ENCODE measurements at regions not wholly inside any gene's neighbourhood (a gene's known extent, or its start where the extent isn't known, plus 50 kb on each side); places are given as distances from the start of the nearest gene placed in this dataset.
"Not testable (repeated sequence)": the region's sequence is repeated elsewhere in the genome, so short reads cannot be mapped to it uniquely, and the experiment has no call there.

GRCh38 chr13:74597526-74597925 lies 463.3 kb upstream of the KLF12 start:
- DNase-seq (ENCODE audit: low spot score) = no peak
- no peak for FAIRE-seq

DNA sequence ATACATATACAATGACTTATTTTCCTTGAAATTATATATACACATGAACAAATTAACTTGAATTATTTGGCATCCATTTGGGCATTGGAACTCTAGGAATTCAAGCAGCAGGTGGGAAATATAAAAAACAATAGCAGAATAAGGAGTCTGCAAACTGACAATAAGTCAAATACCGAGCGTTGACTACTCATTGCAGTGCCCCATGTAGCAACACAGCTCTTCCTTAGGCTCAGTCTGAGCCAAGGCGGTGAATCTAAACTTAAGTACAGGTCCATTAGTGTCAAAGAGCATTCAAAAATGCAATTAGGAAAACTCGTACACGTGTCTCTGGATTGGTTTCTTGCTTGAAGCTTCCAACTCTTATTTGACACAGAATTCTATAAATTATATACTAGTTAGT lies 462.5 kb upstream of the KLF12 start:
- FAIRE-seq (no peak), DNase-seq (ENCODE audit: low spot score) (no peak)

- no peak for DNase-seq (ENCODE audit: low spot score)
These were observed 459.5 kb upstream of the KLF12 start for GRCh38 chr13:74593688-74594087.

DNA sequence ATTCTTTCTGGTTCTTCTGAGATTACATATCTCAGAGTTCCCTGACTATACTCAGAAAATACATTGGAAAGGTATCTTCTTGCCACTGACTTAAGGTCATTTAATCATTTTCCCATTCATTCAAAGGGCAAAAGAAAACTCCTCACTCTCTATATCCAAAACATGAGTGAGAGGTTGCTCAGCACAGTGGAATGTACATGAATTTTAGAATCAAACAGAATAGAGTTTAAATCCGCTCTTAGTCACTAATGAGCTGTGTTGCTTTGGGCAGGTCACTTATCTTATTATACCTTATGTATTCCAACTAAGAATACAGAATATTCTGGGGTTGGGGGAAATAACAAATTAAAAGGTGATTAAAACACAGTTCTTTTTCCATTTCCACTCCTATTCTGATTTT lies 452.6 kb upstream of the KLF12 start:
- DNase-seq (ENCODE audit: low spot score) (no peak), FAIRE-seq (no peak)

More at GRCh38 chr13:74593688-74594087, 459.5 kb upstream of the KLF12 start:
- no peak for FAIRE-seq

DNA sequence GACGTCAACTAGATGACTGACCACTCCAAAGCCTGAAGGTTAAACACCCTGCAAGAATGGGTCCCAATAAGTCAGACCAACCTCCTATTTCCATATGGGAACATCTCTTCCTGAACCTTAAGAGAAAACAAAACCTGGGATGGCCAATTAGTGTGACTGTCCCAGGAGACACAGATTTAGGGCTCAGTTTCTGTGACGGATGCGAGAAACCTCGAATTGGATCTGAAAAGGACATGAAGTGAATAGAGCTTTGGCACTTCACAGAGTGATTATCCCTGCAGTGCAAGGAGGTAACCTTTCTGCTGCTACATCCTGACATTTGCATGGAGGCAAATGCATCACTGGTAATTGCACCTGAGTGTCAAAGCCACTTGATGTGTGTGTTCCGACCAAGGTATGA lies 442.2 kb upstream of the KLF12 start:
- FAIRE-seq (no peak), DNase-seq (ENCODE audit: low spot score) (no peak)

DNA sequence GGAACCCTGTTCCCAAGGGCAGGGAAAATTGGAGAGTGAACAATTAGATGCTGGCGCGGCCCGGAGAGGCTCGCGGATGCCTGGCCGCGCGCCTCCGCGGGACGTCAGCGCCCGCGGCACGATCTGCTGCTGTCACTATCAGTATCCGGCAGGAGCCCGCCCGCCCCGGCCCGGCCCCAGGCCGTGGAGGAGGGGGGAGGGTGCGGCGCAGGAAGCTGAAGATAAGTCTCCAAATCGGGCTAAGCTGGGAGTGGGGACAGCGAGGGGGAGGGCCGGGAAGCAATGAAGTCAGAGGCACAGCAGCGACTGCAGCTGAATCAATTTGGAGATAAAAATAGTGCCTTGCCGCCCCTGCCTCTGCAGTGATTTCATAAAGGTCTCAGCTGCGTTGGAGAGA lies 441.5 kb upstream of the KLF12 start:
- FAIRE-seq = no peak
- peak; percentile 62 for DNase-seq (ENCODE audit: low spot score)

GRCh38 chr13:74574964-74575728 lies 440.9 kb upstream of the KLF12 start:
- DNase-seq (ENCODE audit: low spot score) = peak; percentile 5

GRCh38 chr13:74573654-74574053 lies 439.4 kb upstream of the KLF12 start:
- FAIRE-seq = no peak
- DNase-seq (ENCODE audit: low spot score) = no peak

More at GRCh38 chr13:74574964-74575728, 440.9 kb upstream of the KLF12 start:
- FAIRE-seq = no peak

DNA sequence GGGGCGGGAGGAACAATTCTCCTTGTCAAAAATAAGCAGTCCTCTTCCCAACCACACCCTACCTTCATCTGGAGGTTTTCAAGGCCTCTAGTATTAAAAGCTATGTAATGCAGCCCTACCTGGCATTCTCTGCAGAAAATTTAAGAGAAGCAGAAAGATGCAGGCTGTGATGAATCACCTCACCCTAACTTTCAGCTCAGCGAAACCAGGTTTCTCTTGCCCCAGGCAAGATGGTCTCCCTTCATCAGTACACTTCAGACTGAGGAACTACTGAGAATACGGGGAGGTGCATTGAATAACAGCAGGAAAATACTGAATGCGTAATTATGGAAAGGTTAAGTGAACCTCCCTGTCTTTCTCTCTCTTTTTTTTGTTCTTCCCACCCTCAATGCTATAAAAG lies 437.6 kb upstream of the KLF12 start:
- FAIRE-seq = no peak

GRCh38 chr13:74570834-74571233 lies 436.6 kb upstream of the KLF12 start:
- DNase-seq (ENCODE audit: low spot score) = no peak
- no peak for FAIRE-seq

More for the DNA sequence above, 437.6 kb upstream of the KLF12 start:
- no peak for DNase-seq (ENCODE audit: low spot score)

DNA sequence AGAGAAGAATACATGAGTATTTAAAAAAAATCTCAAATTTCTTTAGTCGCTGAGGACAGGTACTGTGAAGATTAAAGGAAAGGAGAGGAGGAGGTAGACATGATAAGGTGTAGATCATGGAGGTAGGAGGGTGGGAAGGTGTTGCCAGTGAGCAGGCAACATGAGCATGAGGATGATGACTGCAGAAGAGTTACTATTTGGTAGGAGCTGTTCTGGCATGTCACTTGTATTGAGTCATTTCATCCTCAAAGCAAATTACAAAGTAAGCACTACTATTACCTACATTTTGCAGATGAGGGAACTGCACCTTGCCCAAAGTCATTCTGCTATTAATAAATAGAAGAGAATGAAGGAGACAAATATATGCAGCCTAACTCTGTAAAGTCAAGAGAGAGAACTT lies 435.8 kb upstream of the KLF12 start:
- FAIRE-seq (no peak), DNase-seq (ENCODE audit: low spot score) (no peak)

- DNase-seq (ENCODE audit: low spot score) = no peak
- FAIRE-seq = no peak
These were observed 435.0 kb upstream of the KLF12 start for GRCh38 chr13:74569251-74569650.

DNA sequence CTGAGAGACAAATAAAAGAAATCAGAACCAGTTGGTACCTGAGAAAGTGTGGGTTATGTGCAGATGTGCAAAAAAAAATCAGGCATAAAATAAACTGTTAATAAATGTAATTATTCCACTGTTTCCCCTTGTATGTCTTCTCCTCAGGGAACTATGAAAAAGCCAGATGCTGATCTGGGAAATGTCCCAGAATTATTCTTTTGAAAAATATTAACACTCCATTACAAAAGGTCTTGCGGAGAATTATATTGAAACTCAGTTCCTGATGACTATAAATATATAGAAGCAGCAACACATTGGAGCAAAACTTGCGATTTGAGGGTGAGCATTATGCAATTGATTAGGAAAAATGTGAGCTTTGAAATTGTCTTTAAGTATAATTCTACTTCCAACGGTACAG lies 433.3 kb upstream of the KLF12 start:
- FAIRE-seq = no peak
- DNase-seq (ENCODE audit: low spot score) = no peak

DNA sequence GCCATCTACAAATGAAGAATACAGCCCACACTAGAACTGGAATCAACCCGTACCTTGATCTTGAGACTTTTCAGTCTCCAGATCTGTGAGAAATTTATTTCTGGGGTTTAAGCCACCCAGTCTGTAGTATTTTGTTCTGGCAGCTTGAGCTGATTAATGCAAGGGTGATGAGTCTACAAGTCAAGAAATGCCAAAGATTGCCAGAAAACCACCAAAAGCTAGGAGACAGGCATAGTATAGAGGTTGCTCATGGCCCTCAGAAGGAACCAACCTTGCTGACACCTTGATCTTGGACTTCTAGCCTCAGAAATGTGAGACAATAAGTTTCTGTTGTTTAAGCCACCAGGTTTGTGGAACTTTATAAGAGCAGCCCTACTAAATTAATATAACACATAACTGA lies 428.2 kb upstream of the KLF12 start:
- FAIRE-seq = no peak
- DNase-seq (ENCODE audit: low spot score) = no peak

GRCh38 chr13:74561155-74561554 lies 427.0 kb upstream of the KLF12 start:
- DNase-seq (ENCODE audit: low spot score) = no peak
- no peak for FAIRE-seq

- FAIRE-seq (no peak), DNase-seq (ENCODE audit: low spot score) (no peak)
These were observed 426.1 kb upstream of the KLF12 start for GRCh38 chr13:74560325-74560724.

DNA sequence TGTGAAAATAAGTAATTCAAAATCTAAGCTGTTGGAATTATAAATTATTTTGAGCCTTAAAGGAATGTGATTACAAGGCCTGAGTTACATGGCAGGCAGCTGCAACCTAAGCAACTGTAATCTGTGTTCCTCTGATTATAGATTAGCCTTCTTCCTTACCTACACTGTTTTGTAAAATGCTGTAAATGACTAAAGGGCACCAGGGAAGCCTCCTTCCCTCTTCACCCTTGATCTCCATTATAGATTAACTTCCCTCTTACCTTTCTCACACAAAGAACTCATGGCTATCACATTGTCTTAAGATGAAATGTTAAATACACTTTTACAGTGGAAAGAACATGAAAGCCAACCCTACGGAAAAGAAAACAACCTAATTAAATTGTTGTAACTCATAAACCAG lies 423.7 kb upstream of the KLF12 start:
- DNase-seq (ENCODE audit: low spot score) (no peak), FAIRE-seq (no peak)

DNA sequence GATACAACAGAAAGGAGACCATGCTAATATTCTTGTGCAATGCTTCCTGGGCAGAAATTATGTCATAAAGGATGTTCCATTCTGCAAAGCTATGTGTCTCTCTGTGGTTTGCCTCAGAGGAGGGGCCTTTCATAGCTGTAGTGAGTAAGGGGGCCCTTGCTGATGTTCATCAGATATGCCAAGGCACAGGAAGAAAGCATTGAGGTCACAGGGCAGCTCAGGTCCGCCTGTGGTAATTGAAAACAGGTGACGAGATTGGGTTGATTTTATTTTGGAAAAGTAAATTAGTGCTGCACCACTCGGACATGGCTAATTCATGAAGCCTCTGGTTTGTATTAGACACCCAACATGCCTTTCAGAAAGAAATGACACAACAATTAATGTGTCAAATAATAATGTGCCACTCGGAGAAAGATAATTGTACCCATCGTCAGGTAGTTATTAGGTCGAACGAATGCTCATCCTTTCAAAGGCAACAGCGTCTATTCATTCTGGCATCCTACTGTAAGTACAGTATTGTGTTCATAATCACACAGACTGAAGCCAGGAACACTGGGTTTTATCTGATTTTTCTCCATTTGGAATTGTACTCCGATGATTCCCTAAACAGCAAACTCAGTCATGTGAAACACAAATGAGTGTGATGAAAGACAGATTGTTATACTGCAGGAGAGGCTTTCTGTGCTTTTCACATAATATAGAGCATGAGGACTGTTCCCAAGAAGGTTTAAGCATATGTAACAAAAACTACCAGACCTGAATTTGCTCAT lies 421.6 kb upstream of the KLF12 start:
- DNase-seq (ENCODE audit: low spot score) (no peak), FAIRE-seq (no peak)

DNA sequence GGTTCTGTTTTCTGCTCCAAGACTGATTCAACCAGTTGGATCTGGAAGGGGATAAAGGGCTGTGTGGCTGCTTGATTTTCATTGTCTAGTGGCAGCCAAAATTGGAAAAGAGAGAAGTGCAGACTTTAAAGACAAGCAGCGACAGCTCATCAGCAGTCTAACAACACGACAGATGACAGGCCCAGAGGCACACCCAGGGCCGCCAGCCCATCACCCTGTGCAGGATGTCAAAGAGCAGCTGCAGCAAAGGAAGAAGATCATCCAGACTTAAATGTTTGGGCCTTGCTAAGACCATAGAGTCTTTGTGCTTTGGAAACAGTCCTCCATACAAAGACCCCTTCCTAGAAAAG lies 421.0 kb upstream of the KLF12 start:
- no peak for DNase-seq (ENCODE audit: low spot score)

DNA sequence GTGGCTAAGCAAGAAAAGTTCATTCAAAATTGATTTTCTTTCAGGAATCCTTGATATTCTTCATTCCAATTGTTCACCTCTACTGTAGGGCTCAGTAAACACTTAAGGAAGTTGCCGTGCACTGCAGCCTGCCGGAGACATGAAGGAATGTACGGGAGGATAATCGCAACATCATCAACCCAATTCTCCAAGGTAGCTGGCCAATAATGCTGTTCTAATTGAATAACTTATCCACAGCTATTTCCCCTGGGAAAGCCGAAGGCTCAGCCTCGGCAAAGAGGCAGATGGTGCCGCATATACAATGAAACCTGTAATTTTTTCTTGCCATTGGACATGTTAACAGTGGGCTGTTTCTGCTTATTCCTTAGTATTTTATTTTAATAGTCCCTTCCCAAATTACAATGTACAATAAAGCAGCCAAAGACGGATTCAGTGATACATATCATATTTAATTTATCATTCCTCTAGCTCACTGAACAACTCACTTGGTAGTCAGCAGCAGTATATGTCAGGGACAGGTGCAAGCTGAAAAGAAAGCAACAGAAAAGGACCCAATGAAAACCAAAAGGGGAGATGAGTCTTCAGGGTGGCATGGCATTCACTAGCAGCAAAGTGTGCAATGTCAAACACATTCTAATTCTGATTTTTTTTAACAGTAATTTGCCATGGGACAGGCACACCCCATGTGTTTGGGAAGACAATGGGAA lies 420.5 kb upstream of the KLF12 start:
- FAIRE-seq (no peak), DNase-seq (ENCODE audit: low spot score) (no peak)

More for the DNA sequence above, 421.0 kb upstream of the KLF12 start:
- no peak for FAIRE-seq

- FAIRE-seq = no peak
- DNase-seq (ENCODE audit: low spot score) = no peak
These were observed 415.8 kb upstream of the KLF12 start for GRCh38 chr13:74550039-74550438.

DNA sequence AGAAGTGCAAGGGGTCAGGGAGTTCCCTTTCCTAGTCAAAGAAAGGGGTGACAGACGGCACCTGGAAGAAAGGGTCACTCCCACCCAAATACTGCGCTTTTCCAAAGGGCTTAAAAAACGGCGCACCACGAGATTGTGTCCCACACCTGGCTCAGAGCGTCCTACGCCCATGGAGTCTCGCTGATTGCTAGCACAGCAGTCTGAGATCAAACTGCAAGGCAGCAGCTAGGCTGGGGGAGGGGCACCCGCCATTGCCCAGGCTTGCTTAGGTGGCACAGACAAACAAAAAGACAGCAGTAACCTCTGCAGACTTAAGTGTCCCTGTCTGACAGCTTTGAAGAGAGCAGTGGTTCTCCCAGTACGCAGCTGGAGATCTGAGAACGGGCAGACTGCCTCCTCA lies 402.4 kb upstream of the KLF12 start:
- FAIRE-seq; DNase-seq (ENCODE audit: low spot score): not testable (repeated sequence)

All from urothelium cell line (cell line).